HuH-7 (cell line): ENCODE measurements at regions not wholly inside any gene's neighbourhood (a gene's known extent, or its start where the extent isn't known, plus 50 kb on each side); places are given as distances from the start of the nearest gene placed in this dataset.
"Not testable (repeated sequence)": the region's sequence is repeated elsewhere in the genome, so short reads cannot be mapped to it uniquely, and the experiment has no call there.

Experiments used
- DNase-seq: peaks from one replicate; pipeline ENCODE4 v3.0.0; 2011; ENCODE audit warnings: low spot score

- DNase-seq = not testable (repeated sequence)
Observed at GRCh38 chr9:41018948-41019347, 109.5 kb downstream of the FOXD4L6 start.

- DNase-seq = not testable (repeated sequence)
Observed at GRCh38 chr9:41016699-41017098, 111.8 kb downstream of the FOXD4L6 start.

- DNase-seq = not testable (repeated sequence)
Observed at GRCh38 chr9:40999952-41000700, 128.4 kb downstream of the FOXD4L6 start.

- not testable (repeated sequence) for DNase-seq
Observed at GRCh38 chr9:40995490-40995889, 133.0 kb downstream of the FOXD4L6 start.

GRCh38 chr9:40993842-40994241 lies 134.6 kb downstream of the FOXD4L6 start:
- not testable (repeated sequence) for DNase-seq

- DNase-seq = not testable (repeated sequence)
Observed at GRCh38 chr9:40993375-40993774, 135.1 kb downstream of the FOXD4L6 start.

- DNase-seq = peak; percentile 3
Observed at GRCh38 chr9:40992472-40992821, 136.0 kb downstream of the FOXD4L6 start.

- DNase-seq = peak; percentile 71
Observed at GRCh38 chr9:40991741-40992471, 136.6 kb downstream of the FOXD4L6 start.

- DNase-seq = not testable (repeated sequence)
Observed at GRCh38 chr9:40991100-40991740, 137.3 kb downstream of the FOXD4L6 start.

GRCh38 chr9:40986332-40986731 lies 142.1 kb downstream of the FOXD4L6 start:
- not testable (repeated sequence) for DNase-seq

GRCh38 chr9:40975351-40975750 lies 153.1 kb downstream of the FOXD4L6 start:
- not testable (repeated sequence) for DNase-seq

- not testable (repeated sequence) for DNase-seq
Observed at GRCh38 chr9:40974912-40975311, 153.6 kb downstream of the FOXD4L6 start.

GRCh38 chr9:40971773-40972172 lies 156.7 kb downstream of the FOXD4L6 start:
- DNase-seq = not testable (repeated sequence)

- not testable (repeated sequence) for DNase-seq
Observed at GRCh38 chr9:40970340-40970739, 158.1 kb downstream of the FOXD4L6 start.

- not testable (repeated sequence) for DNase-seq
Observed at GRCh38 chr9:40962461-40962860, 166.0 kb downstream of the FOXD4L6 start.

- peak; percentile 15 for DNase-seq
Observed at GRCh38 chr9:40951876-40952494, 176.5 kb downstream of the FOXD4L6 start.

- not testable (repeated sequence) for DNase-seq
Observed at GRCh38 chr9:40946228-40946627, 182.3 kb downstream of the FOXD4L6 start.

GRCh38 chr9:40942730-40943129 lies 185.8 kb downstream of the FOXD4L6 start:
- not testable (repeated sequence) for DNase-seq

- not testable (repeated sequence) for DNase-seq
Observed at GRCh38 chr9:40939888-40940209, 188.6 kb downstream of the FOXD4L6 start.

GRCh38 chr9:40939201-40939887 lies 189.1 kb downstream of the FOXD4L6 start:
- not testable (repeated sequence) for DNase-seq

GRCh38 chr9:40935336-40935735 lies 193.1 kb downstream of the FOXD4L6 start:
- DNase-seq = no peak

- not testable (repeated sequence) for DNase-seq
Observed at GRCh38 chr9:40934480-40934879, 194.0 kb downstream of the FOXD4L6 start.
